Nephron (organoid): ENCODE measurements at regions not wholly inside any gene's neighbourhood (a gene's known extent, or its start where the extent isn't known, plus 50 kb on each side); places are given as distances from the start of the nearest gene placed in this dataset.
A peak's percentile ranks its signal among the peaks of the same experiment; 100 is the strongest.

Experiments used
- H3K27ac Mint-ChIP-seq, 3 experiments: 2 replicates each; pipeline ENCODE4 v1.8.0; 2020; ENCODE audit warnings: mixed read lengths in 3 of 3, mild to moderate bottlenecking in 2 of 3, moderate library complexity in 1 of 3
- H3K27me3 Mint-ChIP-seq: 2 replicates; pipeline ENCODE4 v1.8.0; 2021; ENCODE audit warnings: low read depth, mild to moderate bottlenecking, moderate library complexity, mixed read lengths
- H3K36me3 Mint-ChIP-seq: 2 replicates; pipeline ENCODE4 v1.8.0; 2020; ENCODE audit warnings: low read depth, mixed read lengths
- H3K4me1 Mint-ChIP-seq: 2 replicates; pipeline ENCODE4 v1.8.0; 2020; ENCODE audit warnings: mixed read lengths
- H3K4me3 Mint-ChIP-seq, 3 experiments: 2 replicates each; pipeline ENCODE4 v1.8.0; 2020; ENCODE audit warnings: mild to moderate bottlenecking in 3 of 3, mixed read lengths in 3 of 3, moderate library complexity in 2 of 3
- H3K9me3 Mint-ChIP-seq: 2 replicates; pipeline ENCODE4 v1.8.0; 2020; ENCODE audit warnings: mixed read lengths
- TF ChIP-seq, protein P1 (sequence below), 3 experiments: fragments of 200-600 bp; sonication (generic); IDR thresholded peaks; one replicate each; pipeline ENCODE4 v1.5.0; 2021; ENCODE audit warnings: antibody characterized with exemption in 3 of 3; ENCODE audit not compliant: unreplicated experiment in 3 of 3

DNA sequence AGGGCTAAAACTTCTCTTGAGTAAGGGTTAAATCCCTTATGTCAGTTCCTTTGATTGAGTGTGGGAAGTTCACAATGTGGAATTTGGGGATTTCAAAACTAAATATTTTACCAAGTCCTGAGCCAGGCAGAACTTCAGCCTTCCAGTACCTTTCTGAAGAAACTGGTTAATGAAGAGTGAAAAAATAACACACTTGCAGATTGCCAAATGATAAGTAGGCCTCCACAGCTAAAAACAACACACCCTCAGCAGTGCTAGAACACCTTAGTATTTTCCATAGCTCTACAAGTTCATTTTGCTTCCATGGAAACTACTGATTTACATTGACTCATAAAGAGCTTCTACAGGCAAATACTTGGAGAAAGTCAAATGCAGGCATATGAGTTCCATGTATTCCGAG lies 326.8 kb downstream of the ZNF674 start:
- Mint-ChIP-seq H3K36me3 (no peaks in the 10 kb centered on the region), H3K27me3 (no peaks in the 10 kb centered on the region), H3K9me3 (peaks cover 7% of the 10 kb centered on the region), H3K4me1 (no peaks in the 10 kb centered on the region), H3K4me3 (no peak overlapping the region), H3K27ac (no peak overlapping the region)
- TF ChIP-seq, protein P1, sequence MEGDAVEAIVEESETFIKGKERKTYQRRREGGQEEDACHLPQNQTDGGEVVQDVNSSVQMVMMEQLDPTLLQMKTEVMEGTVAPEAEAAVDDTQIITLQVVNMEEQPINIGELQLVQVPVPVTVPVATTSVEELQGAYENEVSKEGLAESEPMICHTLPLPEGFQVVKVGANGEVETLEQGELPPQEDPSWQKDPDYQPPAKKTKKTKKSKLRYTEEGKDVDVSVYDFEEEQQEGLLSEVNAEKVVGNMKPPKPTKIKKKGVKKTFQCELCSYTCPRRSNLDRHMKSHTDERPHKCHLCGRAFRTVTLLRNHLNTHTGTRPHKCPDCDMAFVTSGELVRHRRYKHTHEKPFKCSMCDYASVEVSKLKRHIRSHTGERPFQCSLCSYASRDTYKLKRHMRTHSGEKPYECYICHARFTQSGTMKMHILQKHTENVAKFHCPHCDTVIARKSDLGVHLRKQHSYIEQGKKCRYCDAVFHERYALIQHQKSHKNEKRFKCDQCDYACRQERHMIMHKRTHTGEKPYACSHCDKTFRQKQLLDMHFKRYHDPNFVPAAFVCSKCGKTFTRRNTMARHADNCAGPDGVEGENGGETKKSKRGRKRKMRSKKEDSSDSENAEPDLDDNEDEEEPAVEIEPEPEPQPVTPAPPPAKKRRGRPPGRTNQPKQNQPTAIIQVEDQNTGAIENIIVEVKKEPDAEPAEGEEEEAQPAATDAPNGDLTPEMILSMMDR (IDR thresholded peaks at IDR 0.05; ENCODE audit: unreplicated experiment in 3 of 3): no peak

DNA sequence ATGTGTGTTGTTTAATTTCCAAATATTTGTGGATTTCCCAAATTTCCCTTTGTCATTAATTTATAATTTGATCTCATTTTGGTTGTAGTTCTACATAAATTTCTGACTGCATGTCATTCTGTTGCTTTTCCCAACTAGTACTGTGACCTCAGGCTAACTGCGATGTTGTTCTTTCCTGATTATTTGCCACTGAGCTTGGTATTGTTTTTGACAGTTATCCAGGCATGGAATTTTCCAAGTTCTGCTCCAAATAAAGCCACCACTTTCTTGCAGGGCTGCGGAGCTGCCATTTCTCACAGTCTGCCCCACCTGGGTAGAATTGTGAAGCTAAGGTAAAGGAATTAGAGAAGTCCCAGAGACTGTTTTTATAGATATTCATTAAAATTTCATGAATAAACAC lies 328.8 kb downstream of the ZNF674 start:
- Mint-ChIP-seq H3K27ac (no peak overlapping the region), H3K9me3 (peaks cover 8% of the 10 kb centered on the region)
- TF ChIP-seq, protein P1 (IDR thresholded peaks at IDR 0.05; ENCODE audit: unreplicated experiment in 3 of 3): no peak

DNA sequence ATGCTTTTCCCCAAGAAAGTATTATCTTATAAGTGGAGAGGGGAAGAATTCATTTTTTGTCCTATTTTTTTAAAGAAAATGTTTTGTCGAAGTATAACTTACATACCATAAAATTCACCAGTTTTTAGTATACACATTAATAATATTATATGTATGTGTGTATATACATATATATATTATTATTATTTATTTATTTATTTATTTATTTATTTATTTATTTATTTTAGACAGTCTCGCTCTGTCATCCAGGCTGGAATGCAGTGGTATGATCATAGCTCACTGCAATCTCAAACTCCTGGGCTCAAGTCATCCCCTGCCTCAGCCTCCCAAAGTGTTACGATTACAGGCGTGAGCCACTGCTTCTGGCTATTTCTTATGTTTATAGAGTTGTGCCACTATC lies 334.1 kb downstream of the ZNF674 start:
- Mint-ChIP-seq H3K4me3 (no peak overlapping the region), H3K36me3 (no peaks in the 10 kb centered on the region), H3K9me3 (peaks cover 10% of the 10 kb centered on the region), H3K27ac (no peak overlapping the region), H3K27me3 (no peaks in the 10 kb centered on the region), H3K4me1 (peaks cover 16% of the 10 kb centered on the region)
- TF ChIP-seq, protein P1 (IDR thresholded peaks at IDR 0.05; ENCODE audit: unreplicated experiment in 3 of 3): no peak

More for the DNA sequence above, 328.8 kb downstream of the ZNF674 start:
- Mint-ChIP-seq H3K4me3 (no peak overlapping the region), H3K27me3 (no peaks in the 10 kb centered on the region), H3K4me1 (no peaks in the 10 kb centered on the region), H3K36me3 (no peaks in the 10 kb centered on the region)

DNA sequence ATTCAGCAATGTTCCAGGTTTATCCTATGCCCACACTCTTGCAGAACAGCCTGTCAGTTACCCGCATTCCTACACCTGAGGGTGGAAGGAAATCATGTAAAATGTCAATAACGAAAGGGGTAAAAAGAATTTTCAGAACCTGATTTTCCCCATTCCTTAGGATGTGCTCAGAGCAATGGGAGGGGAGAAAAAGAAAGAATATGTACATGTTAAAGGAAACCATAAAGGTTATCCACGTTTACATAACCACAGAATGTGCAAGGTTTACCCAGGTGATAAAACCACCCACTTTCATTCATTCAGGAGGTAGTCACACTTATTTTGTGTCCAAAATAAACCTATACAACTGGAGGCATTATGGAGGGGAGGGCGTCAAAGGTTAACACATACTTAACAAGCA lies 335.5 kb downstream of the ZNF674 start:
- TF ChIP-seq, protein P1 (IDR thresholded peaks at IDR 0.05; ENCODE audit: unreplicated experiment in 3 of 3): no peak
- no peaks in the 10 kb centered on the region for H3K36me3 Mint-ChIP-seq
- no peaks in the 10 kb centered on the region for H3K27me3 Mint-ChIP-seq
- H3K27ac Mint-ChIP-seq: peak overlapping the region in 1 of 3 experiments; percentile 8
- H3K4me3 Mint-ChIP-seq: no peak overlapping the region
- peaks cover 10% of the 10 kb centered on the region for H3K9me3 Mint-ChIP-seq
- peaks cover 16% of the 10 kb centered on the region for H3K4me1 Mint-ChIP-seq

DNA sequence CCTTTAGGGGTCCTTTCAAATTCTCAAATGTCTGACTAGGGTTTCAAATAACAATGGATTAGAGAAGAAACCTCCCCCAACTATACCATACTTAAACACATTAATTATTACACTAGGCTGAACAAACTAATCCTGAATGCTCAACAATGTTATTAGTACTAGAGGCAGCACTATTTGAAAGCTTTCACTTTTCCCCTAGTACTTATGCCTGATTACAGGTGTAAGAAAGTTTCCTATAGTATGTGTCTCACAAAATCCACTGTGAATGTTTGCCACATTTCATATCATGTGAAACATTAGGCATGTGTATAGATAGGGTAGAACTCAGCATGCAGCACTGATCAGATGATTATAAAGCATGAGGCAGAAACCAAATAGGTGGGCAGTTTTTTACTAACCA lies 336.2 kb downstream of the ZNF674 start:
- peaks cover 10% of the 10 kb centered on the region for H3K9me3 Mint-ChIP-seq

More for the DNA sequence above, 336.2 kb downstream of the ZNF674 start:
- H3K27ac Mint-ChIP-seq: peak overlapping the region; percentile 84 to 92 (median 89)
- peaks cover 16% of the 10 kb centered on the region for H3K4me1 Mint-ChIP-seq
- H3K36me3 Mint-ChIP-seq: no peaks in the 10 kb centered on the region
- no peaks in the 10 kb centered on the region for H3K27me3 Mint-ChIP-seq
- TF ChIP-seq, protein P1 (IDR thresholded peaks at IDR 0.05; ENCODE audit: unreplicated experiment in 3 of 3): no peak
- no peak overlapping the region for H3K4me3 Mint-ChIP-seq
